ENCODE measurements at regions not wholly inside any gene's neighbourhood (a gene's known extent, or its start where the extent isn't known, plus 50 kb on each side); places are given as distances from the start of the nearest gene placed in this dataset.

DNA sequence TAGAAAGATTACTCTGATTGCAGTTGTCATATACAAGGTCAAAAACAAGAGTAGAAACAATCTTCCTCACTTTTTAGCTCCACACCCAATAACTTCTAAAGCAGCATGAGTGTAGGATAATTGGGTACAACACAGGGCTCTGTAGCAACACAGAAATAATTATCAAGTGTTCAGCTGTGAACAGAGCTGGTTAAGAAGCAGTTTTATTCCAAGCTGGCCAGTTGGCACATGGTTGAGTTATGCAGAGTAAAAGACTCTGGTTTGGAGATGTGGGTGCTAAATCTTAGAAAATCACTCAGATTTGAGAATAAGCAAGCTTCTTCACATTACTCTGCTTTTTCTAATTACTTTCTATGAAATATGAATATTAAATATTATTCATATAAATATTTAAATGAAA, 118.5 kb downstream of the KIF2B start:
- Mint-ChIP-seq H3K27me3 (no peaks in the 10 kb centered on the region), H3K4me3 (no peak overlapping the region), H3K9me3 (ENCODE audit: insufficient read depth) (no peaks in the 10 kb centered on the region), H3K4me1 (no peaks in the 10 kb centered on the region), H3K27ac (no peak overlapping the region)
- Histone ChIP-seq H3K9ac (ENCODE audit: low read length) (no peak overlapping the region), H3K4me1 (ENCODE audit: control insufficient read depth in 2 of 2, insufficient read depth in 2 of 2, low read length in 2 of 2) (no peaks in the 10 kb centered on the region), H2AFZ (ENCODE audit: insufficient read depth, low read depth, low read length, poor library complexity, severe bottlenecking) (no peak overlapping the region), H3K4me3 (ENCODE audit: control extremely low read depth in 1 of 5, extremely low read depth in 1 of 5, insufficient read depth in 1 of 5, low read depth in 2 of 5, low read length in 4 of 5) (no peak overlapping the region), H3K79me2 (ENCODE audit: control insufficient read depth, insufficient read depth, low read length) (no peaks in the 10 kb centered on the region), H3K4me2 (replicated peaks; ENCODE audit: low read depth, low read length, poor library complexity, severe bottlenecking) (no peak overlapping the region), H3K36me3 (replicated peaks in 1 of 2; ENCODE audit: control extremely low read depth in 1 of 2, control insufficient read depth in 1 of 2, extremely low read depth in 1 of 2, insufficient read depth in 2 of 2, low read length in 1 of 2) (no peaks in the 10 kb centered on the region), H4K20me1 (ENCODE audit: control insufficient read depth, insufficient read depth, low read length, poor library complexity, severe bottlenecking) (no peaks in the 10 kb centered on the region), H3K9me3 (ENCODE audit: control extremely low read depth in 1 of 3, control insufficient read depth in 2 of 3, insufficient read depth in 1 of 3, low read length in 2 of 3) (peaks cover 0 to 2% (median 0%) of the 10 kb centered on the region in 3 donors), H3K27ac (ENCODE audit: low read length in 2 of 2) (no peak overlapping the region), H3K27me3 (replicated peaks in 1 of 4; ENCODE audit: control extremely low read depth in 1 of 4, control insufficient read depth in 3 of 4, insufficient read depth in 4 of 4, low read length in 3 of 4) (no peaks in the 10 kb centered on the region)
- intact Hi-C loops (cut with micrococcal nuclease), result no loop called here
- no peak for TF ChIP-seq EZH2 (IDR thresholded peaks at IDR 0.05; ENCODE audit: borderline replicate concordance, insufficient read depth, low read depth, low read length, poor library complexity, severe bottlenecking)
- TF ChIP-seq, protein P1, sequence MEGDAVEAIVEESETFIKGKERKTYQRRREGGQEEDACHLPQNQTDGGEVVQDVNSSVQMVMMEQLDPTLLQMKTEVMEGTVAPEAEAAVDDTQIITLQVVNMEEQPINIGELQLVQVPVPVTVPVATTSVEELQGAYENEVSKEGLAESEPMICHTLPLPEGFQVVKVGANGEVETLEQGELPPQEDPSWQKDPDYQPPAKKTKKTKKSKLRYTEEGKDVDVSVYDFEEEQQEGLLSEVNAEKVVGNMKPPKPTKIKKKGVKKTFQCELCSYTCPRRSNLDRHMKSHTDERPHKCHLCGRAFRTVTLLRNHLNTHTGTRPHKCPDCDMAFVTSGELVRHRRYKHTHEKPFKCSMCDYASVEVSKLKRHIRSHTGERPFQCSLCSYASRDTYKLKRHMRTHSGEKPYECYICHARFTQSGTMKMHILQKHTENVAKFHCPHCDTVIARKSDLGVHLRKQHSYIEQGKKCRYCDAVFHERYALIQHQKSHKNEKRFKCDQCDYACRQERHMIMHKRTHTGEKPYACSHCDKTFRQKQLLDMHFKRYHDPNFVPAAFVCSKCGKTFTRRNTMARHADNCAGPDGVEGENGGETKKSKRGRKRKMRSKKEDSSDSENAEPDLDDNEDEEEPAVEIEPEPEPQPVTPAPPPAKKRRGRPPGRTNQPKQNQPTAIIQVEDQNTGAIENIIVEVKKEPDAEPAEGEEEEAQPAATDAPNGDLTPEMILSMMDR (IDR thresholded peaks at IDR 0.05), result no peak
- ATAC-seq (ENCODE audit: low read depth), result no peak
- POLR2A ChIA-PET, result no interaction called here
- no peak for DNase-seq
- CTCF ChIA-PET, result no interaction called here

DNA sequence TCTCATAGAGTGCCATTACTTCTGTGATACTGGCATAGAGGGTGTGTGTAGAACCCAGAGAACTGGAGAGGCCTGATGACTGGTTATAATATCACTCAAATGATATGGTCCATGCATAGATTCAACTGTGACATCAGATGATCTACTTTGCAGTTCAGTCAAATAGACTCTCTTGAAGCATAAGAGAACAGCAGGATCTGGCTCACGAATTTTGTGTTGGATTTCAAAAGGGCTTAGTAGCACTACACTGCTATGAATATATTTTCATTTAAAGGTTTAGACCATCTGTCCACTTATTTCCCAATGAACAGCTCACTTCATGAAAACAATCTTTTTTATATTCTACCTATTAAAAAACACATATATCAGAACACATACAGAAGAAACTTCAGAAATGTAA, 119.7 kb downstream of the KIF2B start:
- H3K4me1 Mint-ChIP-seq, result no peaks in the 10 kb centered on the region
- WGBS (ENCODE audit: insufficient coverage), result no CpG with 5 or more reads among the region's 1 CpG
- H3K36me3 ChIP-seq (replicated peaks in 1 of 2; ENCODE audit: control extremely low read depth in 1 of 2, control insufficient read depth in 1 of 2, extremely low read depth in 1 of 2, insufficient read depth in 2 of 2, low read length in 1 of 2), result no peaks in the 10 kb centered on the region

More for the DNA sequence above, 119.7 kb downstream of the KIF2B start:
- H3K4me3 Mint-ChIP-seq, result no peak overlapping the region
- intact Hi-C loops (cut with micrococcal nuclease), result no loop called here
- H3K4me2 ChIP-seq (replicated peaks; ENCODE audit: low read depth, low read length, poor library complexity, severe bottlenecking), result no peak overlapping the region
- no peaks in the 10 kb centered on the region for H3K79me2 ChIP-seq (ENCODE audit: control insufficient read depth, insufficient read depth, low read length)
- no peak for TF ChIP-seq EZH2 (IDR thresholded peaks at IDR 0.05; ENCODE audit: borderline replicate concordance, insufficient read depth, low read depth, low read length, poor library complexity, severe bottlenecking)
- TF ChIP-seq, protein P1 (IDR thresholded peaks at IDR 0.05), result no peak
- H3K27me3 Mint-ChIP-seq, result no peaks in the 10 kb centered on the region
- H2AFZ ChIP-seq (ENCODE audit: insufficient read depth, low read depth, low read length, poor library complexity, severe bottlenecking), result no peak overlapping the region
- DNase-seq, result no peak
- ChIA-PET POLR2A (no interaction called here), CTCF (no interaction called here)
- no peak overlapping the region for H3K27ac Mint-ChIP-seq
- no peak overlapping the region for H3K27ac ChIP-seq (ENCODE audit: low read length in 2 of 2)
- no peaks in the 10 kb centered on the region for H4K20me1 ChIP-seq (ENCODE audit: control insufficient read depth, insufficient read depth, low read length, poor library complexity, severe bottlenecking)
- no peaks in the 10 kb centered on the region for H3K4me1 ChIP-seq (ENCODE audit: control insufficient read depth in 2 of 2, insufficient read depth in 2 of 2, low read length in 2 of 2)
- ATAC-seq (ENCODE audit: low read depth), result no peak
- H3K9me3 ChIP-seq (ENCODE audit: control extremely low read depth in 1 of 3, control insufficient read depth in 2 of 3, insufficient read depth in 1 of 3, low read length in 2 of 3), result peaks cover 0 to 2% (median 0%) of the 10 kb centered on the region in 3 donors
- H3K27me3 ChIP-seq (replicated peaks in 1 of 4; ENCODE audit: control extremely low read depth in 1 of 4, control insufficient read depth in 3 of 4, insufficient read depth in 4 of 4, low read length in 3 of 4), result no peaks in the 10 kb centered on the region
- no peak overlapping the region for H3K9ac ChIP-seq (ENCODE audit: low read length)
- H3K9me3 Mint-ChIP-seq (ENCODE audit: insufficient read depth), result no peaks in the 10 kb centered on the region
- H3K4me3 ChIP-seq (ENCODE audit: control extremely low read depth in 1 of 5, extremely low read depth in 1 of 5, insufficient read depth in 1 of 5, low read depth in 2 of 5, low read length in 4 of 5), result no peak overlapping the region
